ENCODE measurements at regions not wholly inside any gene's neighbourhood (a gene's known extent, or its start where the extent isn't known, plus 50 kb on each side); places are given as distances from the start of the nearest gene placed in this dataset.

- TF ChIP-seq CTCF (IDR thresholded peaks at IDR 0.05) (no peak), ZFX (IDR thresholded peaks at IDR 0.05; ENCODE audit: borderline replicate concordance) (no peak)
Measured at GRCh38 chr2:134122610-134123009, 131.3 kb upstream of the MGAT5 start.

Measured in 22Rv1 (cell line).